AG09319 (cell line): ENCODE measurements at regions not wholly inside any gene's neighbourhood (a gene's known extent, or its start where the extent isn't known, plus 50 kb on each side); places are given as distances from the start of the nearest gene placed in this dataset.

Experiments
- DNase-seq: peaks from one replicate; pipeline ENCODE4 v3.0.0-alpha.2; 2010; ENCODE audit warnings: low read depth; ENCODE audit errors: extremely low read depth
- TF ChIP-seq, protein P1 (sequence below): IDR thresholded peaks from 2 replicates; pipeline ENCODE4 v1.5.1; 2011; ENCODE audit warnings: low read depth, mild to moderate bottlenecking, inconsistent platforms, low read length, moderate library complexity

DNA sequence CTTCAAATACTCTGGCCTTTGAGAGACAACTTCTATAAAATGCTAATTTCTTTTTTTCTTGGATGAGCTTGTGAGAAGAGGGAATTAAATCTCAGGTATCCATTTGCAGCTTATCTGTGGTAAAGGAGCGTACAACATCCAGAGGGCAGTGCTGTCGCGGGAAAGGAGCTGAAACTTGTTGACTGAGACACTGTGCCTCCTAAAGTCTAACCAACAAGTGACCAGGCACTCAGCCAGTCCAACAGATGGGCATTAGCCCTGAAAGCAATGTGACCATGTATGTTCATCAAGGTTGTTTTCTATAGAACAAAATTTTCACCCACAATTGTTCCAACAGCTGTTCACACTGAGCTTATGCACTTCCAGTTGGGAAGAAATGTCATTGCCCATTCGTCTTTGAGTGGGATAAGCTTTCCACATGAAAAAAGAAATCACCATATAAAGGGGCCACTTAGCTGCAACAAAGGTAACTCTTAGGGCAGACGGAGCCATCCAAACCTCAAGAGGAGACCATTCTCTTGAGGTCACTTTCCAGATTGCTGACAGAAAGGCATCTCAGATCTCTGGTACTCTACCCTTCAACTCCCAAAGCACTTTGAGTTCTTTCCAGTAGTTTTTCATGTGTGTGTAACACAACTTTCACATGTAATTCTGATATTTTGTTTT is 244.8 kb upstream of the NEIL3 start:
- no peak for DNase-seq
- TF ChIP-seq, protein P1, sequence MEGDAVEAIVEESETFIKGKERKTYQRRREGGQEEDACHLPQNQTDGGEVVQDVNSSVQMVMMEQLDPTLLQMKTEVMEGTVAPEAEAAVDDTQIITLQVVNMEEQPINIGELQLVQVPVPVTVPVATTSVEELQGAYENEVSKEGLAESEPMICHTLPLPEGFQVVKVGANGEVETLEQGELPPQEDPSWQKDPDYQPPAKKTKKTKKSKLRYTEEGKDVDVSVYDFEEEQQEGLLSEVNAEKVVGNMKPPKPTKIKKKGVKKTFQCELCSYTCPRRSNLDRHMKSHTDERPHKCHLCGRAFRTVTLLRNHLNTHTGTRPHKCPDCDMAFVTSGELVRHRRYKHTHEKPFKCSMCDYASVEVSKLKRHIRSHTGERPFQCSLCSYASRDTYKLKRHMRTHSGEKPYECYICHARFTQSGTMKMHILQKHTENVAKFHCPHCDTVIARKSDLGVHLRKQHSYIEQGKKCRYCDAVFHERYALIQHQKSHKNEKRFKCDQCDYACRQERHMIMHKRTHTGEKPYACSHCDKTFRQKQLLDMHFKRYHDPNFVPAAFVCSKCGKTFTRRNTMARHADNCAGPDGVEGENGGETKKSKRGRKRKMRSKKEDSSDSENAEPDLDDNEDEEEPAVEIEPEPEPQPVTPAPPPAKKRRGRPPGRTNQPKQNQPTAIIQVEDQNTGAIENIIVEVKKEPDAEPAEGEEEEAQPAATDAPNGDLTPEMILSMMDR = no peak

DNA sequence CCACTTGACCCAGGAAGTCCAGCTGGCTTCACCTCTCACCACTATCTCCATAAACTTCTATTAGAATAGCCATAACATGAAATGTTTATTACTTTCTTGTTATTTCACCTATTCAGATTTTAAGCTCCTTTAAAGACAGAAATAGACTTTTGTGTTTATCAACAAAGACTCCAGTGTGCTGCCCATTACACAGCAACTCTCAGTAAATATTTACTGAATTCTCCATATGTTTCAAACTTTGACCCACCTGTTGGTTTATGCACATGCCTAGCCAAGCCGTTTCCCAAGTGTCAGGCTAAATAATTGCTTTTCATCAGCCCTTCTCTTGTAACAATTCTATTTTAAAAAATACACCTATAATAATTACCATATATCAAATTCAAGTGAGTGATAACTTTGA is 242.9 kb upstream of the NEIL3 start:
- no peak for DNase-seq
- TF ChIP-seq, protein P1 = no peak

DNA sequence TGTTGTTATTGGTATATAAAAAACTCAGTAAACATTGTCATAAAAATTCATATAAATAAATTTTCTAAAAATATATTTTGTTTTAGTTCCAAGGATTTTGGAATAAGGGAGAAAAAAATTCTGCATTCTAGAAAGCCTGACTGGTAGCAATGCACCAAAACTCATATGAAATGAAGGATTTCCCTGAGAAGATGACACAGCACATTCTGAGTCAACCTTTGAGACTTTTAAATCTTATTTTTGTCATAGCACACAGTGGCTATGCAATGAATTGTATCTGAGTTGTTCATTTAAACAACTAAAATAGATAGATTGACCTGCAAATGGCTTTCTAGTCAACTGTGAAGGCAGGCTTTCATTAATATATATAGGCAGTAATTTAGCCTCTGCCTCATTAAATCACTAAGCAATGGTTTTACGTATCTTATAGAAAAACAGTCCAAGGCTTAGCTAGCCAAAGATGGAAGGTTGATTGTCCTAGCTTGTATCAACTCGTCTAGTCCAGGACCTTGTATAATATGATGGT is 239.1 kb upstream of the NEIL3 start:
- TF ChIP-seq, protein P1 = no peak
- DNase-seq = no peak

DNA sequence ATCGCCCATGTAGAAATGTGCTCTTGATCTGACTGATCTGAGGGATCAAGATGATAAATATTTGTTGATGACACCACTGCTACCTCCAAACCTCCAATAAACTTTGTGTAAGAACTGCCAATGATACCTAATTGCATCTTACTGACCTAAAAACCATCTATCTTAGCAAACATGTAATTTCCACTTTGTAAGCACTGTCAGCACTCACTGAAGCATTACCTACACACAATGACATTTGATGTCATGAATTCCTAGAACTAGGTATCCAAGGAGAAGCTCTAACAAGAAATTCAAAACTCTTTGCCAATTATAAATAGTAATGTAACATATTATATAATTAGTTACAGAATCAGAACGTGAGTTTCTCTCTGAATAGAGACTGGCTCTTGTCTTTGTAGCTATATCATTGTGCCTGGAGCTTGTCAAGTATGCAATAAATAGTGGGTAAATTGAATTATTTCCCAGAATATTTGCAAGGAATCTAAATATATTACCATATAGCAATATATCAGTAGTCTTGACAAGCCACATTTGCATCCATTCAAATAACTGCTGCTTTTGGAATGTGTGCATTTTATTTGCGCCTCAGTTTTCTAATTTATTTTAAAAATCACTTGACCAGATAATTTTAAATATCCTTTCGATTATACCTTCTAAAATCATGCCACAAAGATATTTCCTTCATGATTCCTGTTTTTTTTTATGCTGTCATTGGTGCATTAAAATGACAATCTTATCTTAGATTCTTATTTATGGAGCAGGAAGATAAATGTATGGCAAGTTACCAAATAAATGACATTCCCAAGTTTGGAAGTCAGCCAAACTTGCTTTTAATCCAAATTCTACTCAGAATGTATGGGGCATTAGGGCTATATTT is 232.3 kb upstream of the NEIL3 start:
- TF ChIP-seq, protein P1 = no peak
- no peak for DNase-seq

DNA sequence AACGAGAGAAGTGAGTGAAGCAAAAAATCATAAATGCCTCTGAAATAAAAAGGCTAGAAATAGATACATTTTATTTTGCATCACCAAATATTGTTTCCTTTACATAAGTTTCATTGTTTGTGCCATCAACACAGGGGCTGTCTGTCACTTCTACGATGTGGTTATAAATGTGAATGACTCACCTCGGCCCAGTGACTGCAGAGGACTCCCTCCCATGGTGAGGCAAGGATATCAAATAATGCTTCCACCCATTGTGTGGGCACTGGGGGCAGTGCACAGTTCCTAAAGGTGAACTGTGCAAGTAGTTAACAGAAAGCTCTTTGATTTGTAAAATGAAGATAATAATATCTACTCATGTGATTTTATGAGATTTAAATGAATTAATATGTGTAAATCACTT is 230.3 kb upstream of the NEIL3 start:
- TF ChIP-seq, protein P1 = no peak
- DNase-seq = no peak

DNA sequence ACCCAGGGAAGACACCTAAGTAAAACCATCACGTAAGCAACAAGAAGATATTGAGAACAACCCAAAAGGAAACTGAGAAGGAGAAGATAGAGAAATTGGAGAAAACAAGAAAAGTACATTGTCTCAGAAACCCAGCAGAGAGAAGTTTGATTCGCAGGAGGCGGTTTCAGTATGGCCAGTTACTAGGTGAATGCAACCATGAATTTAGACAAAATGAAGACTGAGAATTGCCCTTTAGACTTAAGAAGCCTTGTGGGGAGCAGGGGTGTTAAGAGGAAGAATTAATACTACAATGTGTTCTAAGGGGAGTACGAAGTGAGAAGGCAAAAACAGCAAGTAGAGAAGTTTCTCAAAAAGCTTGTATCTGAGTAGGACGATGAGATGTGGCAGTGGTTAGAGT is 229.3 kb upstream of the NEIL3 start:
- DNase-seq = no peak
- TF ChIP-seq, protein P1 = no peak

DNA sequence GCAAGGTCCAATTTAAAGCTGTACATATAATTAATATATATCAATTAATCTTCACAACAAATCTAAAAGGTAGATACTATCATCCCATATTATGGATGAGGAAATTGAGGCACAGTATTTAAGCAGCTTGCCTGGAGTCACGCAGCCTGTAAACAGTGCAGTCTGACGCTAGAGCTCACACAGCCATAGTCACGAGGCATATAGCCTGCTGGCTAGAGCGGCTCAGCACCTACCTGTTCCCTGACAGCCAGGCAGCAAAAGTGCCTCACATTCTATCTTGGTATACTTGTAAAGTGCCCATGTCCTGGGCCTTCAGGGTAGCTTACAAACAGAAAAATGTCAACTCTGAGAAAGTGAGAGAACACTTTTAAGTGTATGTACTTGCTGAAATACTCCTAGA is 222.6 kb upstream of the NEIL3 start:
- TF ChIP-seq, protein P1 = no peak
- no peak for DNase-seq
